Suprapubic skin (tissue), 4 donors: ENCODE measurements at regions not wholly inside any gene's neighbourhood (a gene's known extent, or its start where the extent isn't known, plus 50 kb on each side); places are given as distances from the start of the nearest gene placed in this dataset.

ENCODE experiments used
- DNase-seq, 2 donors: peaks; one replicate each; pipeline ENCODE4 v3.0.0-alpha.2; 2019; ENCODE audit warnings: low spot score in 2 of 2
- H3K27ac ChIP-seq: fragments of 200-600 bp; sonication (generic); one replicate; pipeline ENCODE4 v1.5.1; 2019
- H3K27me3 ChIP-seq: fragments of 200-600 bp; sonication (generic); one replicate; pipeline ENCODE4 v1.5.1; 2019
- H3K36me3 ChIP-seq: fragments of 200-600 bp; sonication (generic); one replicate; pipeline ENCODE4 v1.5.1; 2019
- H3K4me1 ChIP-seq: fragments of 200-600 bp; sonication (generic); one replicate; pipeline ENCODE4 v1.5.1; 2019
- H3K4me3 ChIP-seq: fragments of 200-600 bp; sonication (generic); one replicate; pipeline ENCODE4 v1.5.1; 2019; ENCODE audit warnings: mild to moderate bottlenecking
- H3K9me3 ChIP-seq: fragments of 200-600 bp; sonication (generic); one replicate; pipeline ENCODE4 v1.5.1; 2019
- EP300 ChIP-seq: sonication (generic); formaldehyde crosslinking; IDR thresholded peaks from one replicate; pipeline ENCODE4 v1.6.1; 2017; ENCODE audit warnings: antibody characterized with exemption
- POLR2A ChIP-seq, 2 donors: fragments of 450-650 bp; IDR thresholded peaks; one replicate each; pipeline ENCODE4 v1.6.1; 2017; ENCODE audit warnings: antibody characterized with exemption in 2 of 2, mild to moderate bottlenecking in 2 of 2, moderate library complexity in 2 of 2
- POLR2AphosphoS5 ChIP-seq, 3 donors: sonication (generic); formaldehyde crosslinking; IDR thresholded peaks; one replicate each; pipeline ENCODE4 v1.6.1; 2017; ENCODE audit warnings: antibody characterized with exemption in 3 of 3
- WGBS: methylation state at CpG from one replicate; pipeline ENCODE4 v1.1.5; 2018; 5-methylcytosine and 5-hydroxymethylcytosine counted together
- TF ChIP-seq, protein P1 (sequence below), 2 donors: fragments of 200-600 bp in 1 of 2; fragments of 450-650 bp in 1 of 2; sonication (generic) in 1 of 2; IDR thresholded peaks; one replicate each; pipeline ENCODE4 v1.5.1; 2016 to 2019; ENCODE audit warnings: antibody characterized with exemption in 2 of 2, mild to moderate bottlenecking in 1 of 2, moderate library complexity in 1 of 2

DNA sequence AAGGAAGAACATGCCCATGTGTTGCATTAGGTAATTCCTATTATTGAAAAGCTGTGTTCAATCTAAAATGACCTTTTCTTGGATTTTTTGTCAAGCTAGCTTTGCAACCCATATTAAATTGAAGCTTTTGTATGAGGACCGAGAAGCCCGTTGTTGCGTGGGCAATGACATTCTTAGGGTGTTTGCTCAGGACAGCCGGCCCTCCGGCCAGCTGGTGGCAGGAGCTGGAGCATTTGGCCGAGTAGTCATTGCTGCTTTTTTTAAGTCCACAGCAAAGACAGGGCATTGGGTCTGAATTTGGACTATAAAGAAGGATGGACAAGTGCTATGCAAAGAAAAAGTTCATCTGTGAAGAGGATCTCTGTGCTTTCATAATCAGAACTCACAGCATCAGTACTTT lies 365.8 kb downstream of the SAMD5 start:
- no peaks in the 10 kb centered on the region for H3K9me3 ChIP-seq
- TF ChIP-seq POLR2AphosphoS5 (IDR thresholded peaks at IDR 0.05) (no peak), POLR2A (IDR thresholded peaks at IDR 0.05) (no peak), EP300 (no peak)
- TF ChIP-seq, protein P1, sequence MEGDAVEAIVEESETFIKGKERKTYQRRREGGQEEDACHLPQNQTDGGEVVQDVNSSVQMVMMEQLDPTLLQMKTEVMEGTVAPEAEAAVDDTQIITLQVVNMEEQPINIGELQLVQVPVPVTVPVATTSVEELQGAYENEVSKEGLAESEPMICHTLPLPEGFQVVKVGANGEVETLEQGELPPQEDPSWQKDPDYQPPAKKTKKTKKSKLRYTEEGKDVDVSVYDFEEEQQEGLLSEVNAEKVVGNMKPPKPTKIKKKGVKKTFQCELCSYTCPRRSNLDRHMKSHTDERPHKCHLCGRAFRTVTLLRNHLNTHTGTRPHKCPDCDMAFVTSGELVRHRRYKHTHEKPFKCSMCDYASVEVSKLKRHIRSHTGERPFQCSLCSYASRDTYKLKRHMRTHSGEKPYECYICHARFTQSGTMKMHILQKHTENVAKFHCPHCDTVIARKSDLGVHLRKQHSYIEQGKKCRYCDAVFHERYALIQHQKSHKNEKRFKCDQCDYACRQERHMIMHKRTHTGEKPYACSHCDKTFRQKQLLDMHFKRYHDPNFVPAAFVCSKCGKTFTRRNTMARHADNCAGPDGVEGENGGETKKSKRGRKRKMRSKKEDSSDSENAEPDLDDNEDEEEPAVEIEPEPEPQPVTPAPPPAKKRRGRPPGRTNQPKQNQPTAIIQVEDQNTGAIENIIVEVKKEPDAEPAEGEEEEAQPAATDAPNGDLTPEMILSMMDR (IDR thresholded peaks at IDR 0.05): no peak
- no peak overlapping the region for H3K27ac ChIP-seq
- H3K4me1 ChIP-seq: no peaks in the 10 kb centered on the region
- 68% methylated on average over 6 of the region's 6 CpGs for WGBS
- H3K4me3 ChIP-seq: no peak overlapping the region
- DNase-seq: no peak
- H3K27me3 ChIP-seq: no peaks in the 10 kb centered on the region
- no peaks in the 10 kb centered on the region for H3K36me3 ChIP-seq

DNA sequence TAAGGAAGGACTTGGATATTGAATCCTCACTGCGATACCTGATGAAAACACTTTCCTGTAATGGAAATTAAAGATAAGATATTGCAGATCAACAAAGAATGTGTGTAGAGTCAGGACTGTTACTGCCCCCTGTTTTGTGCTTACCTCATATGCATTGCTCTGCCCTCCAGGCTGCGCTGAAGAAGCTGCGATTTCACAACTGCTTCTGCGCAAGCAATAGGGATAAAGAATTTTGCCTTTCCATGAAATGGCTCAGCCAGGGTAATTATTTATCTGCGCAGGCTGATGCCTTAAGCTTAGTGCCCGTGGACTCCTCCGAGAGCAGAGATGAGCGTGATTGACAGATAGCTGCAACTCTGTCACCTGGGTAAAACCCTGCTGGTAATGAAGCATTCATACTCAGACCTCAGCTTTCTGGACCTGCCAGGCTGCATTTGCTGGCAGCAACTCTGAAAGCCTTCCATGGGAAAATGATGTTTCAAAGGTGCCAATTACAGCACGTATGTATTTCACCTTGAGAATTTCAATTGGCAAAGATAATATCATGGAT lies 370.6 kb downstream of the SAMD5 start:
- WGBS: 75% methylated on average over 9 of the region's 9 CpGs
- H3K4me3 ChIP-seq: no peak overlapping the region
- H3K27me3 ChIP-seq: no peaks in the 10 kb centered on the region
- H3K9me3 ChIP-seq: no peaks in the 10 kb centered on the region
- no peaks in the 10 kb centered on the region for H3K4me1 ChIP-seq
- no peak overlapping the region for H3K27ac ChIP-seq
- no peak for DNase-seq
- TF ChIP-seq, protein P1 (IDR thresholded peaks at IDR 0.05): no peak
- TF ChIP-seq POLR2AphosphoS5 (IDR thresholded peaks at IDR 0.05) (no peak), EP300 (no peak), POLR2A (IDR thresholded peaks at IDR 0.05) (no peak)
- H3K36me3 ChIP-seq: no peaks in the 10 kb centered on the region

DNA sequence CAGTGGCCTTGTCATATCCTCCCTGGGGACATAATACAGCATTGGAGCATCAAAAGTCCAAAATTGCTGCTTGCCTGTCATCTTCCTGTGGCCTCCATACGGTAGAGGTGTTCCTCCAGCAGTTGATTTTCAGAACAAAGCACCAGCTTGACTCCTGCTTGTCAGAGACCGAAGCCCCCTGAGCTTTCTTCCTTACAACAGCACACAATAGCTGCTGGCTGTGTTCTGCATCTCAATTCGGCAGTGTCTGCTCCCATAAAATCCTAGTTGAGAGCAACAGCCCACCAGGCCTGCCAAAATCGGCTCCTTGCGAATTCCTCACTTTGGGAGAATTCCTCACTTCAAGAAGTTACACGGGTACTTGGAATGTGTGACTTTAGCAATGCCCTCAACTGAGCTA lies 372.9 kb downstream of the SAMD5 start:
- DNase-seq: no peak
- Histone ChIP-seq H3K4me3 (no peak overlapping the region), H3K27me3 (no peaks in the 10 kb centered on the region), H3K9me3 (no peaks in the 10 kb centered on the region), H3K27ac (no peak overlapping the region), H3K36me3 (no peaks in the 10 kb centered on the region), H3K4me1 (no peaks in the 10 kb centered on the region)
- TF ChIP-seq POLR2AphosphoS5 (IDR thresholded peaks at IDR 0.05): no peak
- TF ChIP-seq, protein P1 (IDR thresholded peaks at IDR 0.05): no peak
- no peak for TF ChIP-seq EP300
- TF ChIP-seq POLR2A (IDR thresholded peaks at IDR 0.05): no peak
- WGBS: 92% methylated on average over 4 of the region's 6 CpGs

DNA sequence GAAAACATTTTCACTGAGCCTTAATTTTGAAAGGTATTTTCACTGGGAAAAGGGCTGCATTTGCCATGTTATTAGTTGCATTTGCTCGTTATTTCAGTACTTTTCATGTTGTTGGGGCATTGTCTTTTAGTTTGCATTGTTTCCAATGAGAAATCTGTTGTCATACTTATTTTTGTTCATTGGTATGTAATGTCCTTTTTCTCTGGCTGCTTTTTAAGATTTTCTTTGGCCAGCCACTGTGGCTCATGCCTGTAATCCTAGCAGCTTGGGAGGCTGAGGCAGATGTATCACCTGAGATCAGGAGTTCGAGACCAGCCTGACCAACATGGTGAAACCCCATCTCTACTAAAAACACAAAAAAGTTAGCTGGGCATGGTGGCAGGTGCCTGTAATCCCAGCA lies 379.9 kb downstream of the SAMD5 start:
- Histone ChIP-seq H3K9me3 (no peaks in the 10 kb centered on the region), H3K4me3 (no peak overlapping the region), H3K27me3 (no peaks in the 10 kb centered on the region), H3K36me3 (no peaks in the 10 kb centered on the region), H3K27ac (no peak overlapping the region), H3K4me1 (no peaks in the 10 kb centered on the region)
- TF ChIP-seq POLR2A (IDR thresholded peaks at IDR 0.05) (no peak), POLR2AphosphoS5 (IDR thresholded peaks at IDR 0.05) (no peak), EP300 (no peak)
- TF ChIP-seq, protein P1 (IDR thresholded peaks at IDR 0.05): no peak
- WGBS: 90% methylated on average over 2 of the region's 2 CpGs
- no peak for DNase-seq

DNA sequence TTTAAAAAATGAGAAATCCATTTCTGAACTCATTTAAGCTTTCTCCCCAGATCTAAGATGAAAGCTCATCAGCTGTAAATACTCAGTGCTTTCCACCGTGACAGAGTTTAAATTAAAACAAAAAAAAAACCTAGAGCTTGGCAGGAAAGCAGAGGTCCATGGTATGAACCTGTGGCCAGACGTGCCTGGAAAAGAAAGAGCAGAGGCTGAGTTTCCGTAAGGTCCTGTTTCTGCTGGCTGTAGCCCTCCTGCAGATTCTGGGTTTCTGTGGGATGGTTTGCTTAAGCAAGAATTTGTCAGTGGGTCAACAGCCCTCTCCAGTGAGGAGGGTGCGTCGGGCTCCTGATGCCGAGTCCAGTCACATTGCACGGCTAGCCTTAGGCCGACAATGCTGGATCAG lies 383.2 kb downstream of the SAMD5 start:
- TF ChIP-seq POLR2AphosphoS5 (IDR thresholded peaks at IDR 0.05): no peak
- no peak for TF ChIP-seq POLR2A (IDR thresholded peaks at IDR 0.05)
- TF ChIP-seq, protein P1 (IDR thresholded peaks at IDR 0.05): no peak
- TF ChIP-seq EP300: no peak
- Histone ChIP-seq H3K4me1 (no peaks in the 10 kb centered on the region), H3K9me3 (no peaks in the 10 kb centered on the region), H3K27ac (no peak overlapping the region), H3K27me3 (no peaks in the 10 kb centered on the region), H3K36me3 (no peaks in the 10 kb centered on the region), H3K4me3 (no peak overlapping the region)
- WGBS: 76% methylated on average over 8 of the region's 8 CpGs
- no peak for DNase-seq
